A549 (cell line): ENCODE measurements at regions not wholly inside any gene's neighbourhood (a gene's known extent, or its start where the extent isn't known, plus 50 kb on each side); places are given as distances from the start of the nearest gene placed in this dataset.

Source experiments
- ATAC-seq, 2 experiments: fragments of 200-7000 bp in 1 of 2; fragments of >200 bp in 1 of 2; cut with Nextera tagmentation in 1 of 2; cut with Tn5 transposase in 1 of 2; 3 replicates each; pipeline versions ENCODE4 v1.8.0 to v1.9.1; 2018 to 2020; ENCODE audit warnings: mild to moderate bottlenecking in 1 of 2, moderate library complexity in 1 of 2
- CTCF ChIA-PET: fragments of 300-600 bp; sonication (Branson Sonifier 250); formaldehyde crosslinking; extraction: SDS; loops from one replicate; lab custom pipeline; 2021; ENCODE audit warnings: antibody characterized with exemption, inconsistent platforms; lab: Yijun Ruan, JAX
- POLR2A ChIA-PET: fragments of 350-600 bp; formaldehyde crosslinking; extraction: SDS; loops from one replicate; lab custom pipeline; 2021; ENCODE audit warnings: antibody characterized with exemption, inconsistent platforms; lab: Yijun Ruan, JAX
- DNase-seq, 2 experiments: peaks; one replicate each; pipeline versions ENCODE4 v3.0.0 to v3.0.0-alpha.2; 2011 to 2016; ENCODE audit warnings: low read depth in 1 of 2, low spot score in 1 of 2
- FAIRE-seq: peaks from 2 replicates; lab custom pipeline; 2011; peaks lifted over from hg19 to GRCh38; lab: Jason Lieb, UNC
- H3K27ac ChIP-seq, 2 experiments: fragments of >200 bp; sonication (Bioruptor Twin); formaldehyde crosslinking; 3 replicates each; pipeline ENCODE4 v1.5.1; 2016 to 2017
- H3K4me1 ChIP-seq: fragments of >200 bp; sonication (Bioruptor Twin); formaldehyde crosslinking; 3 replicates; pipeline ENCODE4 v1.6.1; 2016
- H3K4me2 ChIP-seq: fragments of >200 bp; sonication (Bioruptor Twin); formaldehyde crosslinking; 3 replicates; pipeline ENCODE4 v1.6.1; 2016
- H3K4me3 ChIP-seq: fragments of >200 bp; sonication (Bioruptor Twin); formaldehyde crosslinking; 3 replicates; pipeline ENCODE4 v1.5.1; 2016
- H3K9me3 ChIP-seq: fragments of >200 bp; sonication (Bioruptor Twin); formaldehyde crosslinking; 3 replicates; pipeline ENCODE4 v1.6.1; 2016
- CBX8 ChIP-seq: fragments of 200-600 bp; sonication (generic); IDR thresholded peaks from 2 replicates; pipeline ENCODE4 v1.6.1; 2016
- CHD4 ChIP-seq: fragments of 200-600 bp; sonication (generic); IDR thresholded peaks from 2 replicates; pipeline ENCODE4 v1.6.1; 2016; ENCODE audit warnings: antibody characterized with exemption, mild to moderate bottlenecking, borderline replicate concordance
- EHF ChIP-seq: fragments of 250-450 bp; sonication (Bioruptor Pico); IDR thresholded peaks from 2 replicates; pipeline ENCODE4 v1.5.0; 2020; ENCODE audit warnings: mild to moderate bottlenecking
- EP300 ChIP-seq, 2 experiments: fragments of >200 bp; sonication (Bioruptor Twin); formaldehyde crosslinking; IDR thresholded peaks; 2 replicates in 1 of 2; 3 replicates in 1 of 2; pipeline ENCODE4 v1.6.1; 2016 to 2017
- FOSL2 ChIP-seq, 2 experiments: fragments of 450-650 bp in 1 of 2; fragments of >200 bp in 1 of 2; sonication (Bioruptor Twin) in 1 of 2; formaldehyde crosslinking; IDR thresholded peaks; 2 replicates each; pipeline versions ENCODE4 v1.5.0 to v1.6.1; 2016 to 2020; ENCODE audit warnings: mild to moderate bottlenecking in 1 of 2, moderate library complexity in 1 of 2
- FOXS1 ChIP-seq: fragments of 250-450 bp; sonication (Bioruptor Pico); IDR thresholded peaks from 2 replicates; pipeline ENCODE4 v1.5.0; 2020; ENCODE audit warnings: mild to moderate bottlenecking, moderate library complexity
- GATA3 ChIP-seq: IDR thresholded peaks from 2 replicates; pipeline ENCODE4 v1.6.1; 2012; ENCODE audit warnings: borderline replicate concordance
- HEYL ChIP-seq: fragments of 250-450 bp; sonication (Bioruptor Pico); IDR thresholded peaks from 2 replicates; pipeline ENCODE4 v1.8.0; 2021; ENCODE audit warnings: mild to moderate bottlenecking, moderate library complexity
- HOXA7 ChIP-seq: fragments of 250-450 bp; sonication (Bioruptor Pico); IDR thresholded peaks from 2 replicates; pipeline ENCODE4 v1.5.0; 2020; ENCODE audit warnings: mild to moderate bottlenecking, moderate library complexity
- HOXB13 ChIP-seq: fragments of 250-450 bp; sonication (Bioruptor Pico); IDR thresholded peaks from 2 replicates; pipeline ENCODE4 v1.5.0; 2020; ENCODE audit warnings: low read depth, mild to moderate bottlenecking, moderate library complexity
- HOXB5 ChIP-seq: fragments of 250-450 bp; sonication (Bioruptor Pico); IDR thresholded peaks from 2 replicates; pipeline ENCODE4 v1.5.0; 2020; ENCODE audit warnings: mild to moderate bottlenecking, moderate library complexity
- JUN ChIP-seq, 2 experiments: fragments of >200 bp; sonication (Bioruptor Twin); formaldehyde crosslinking; IDR thresholded peaks; 2 replicates in 1 of 2; 3 replicates in 1 of 2; pipeline ENCODE4 v1.6.1; 2016 to 2017
- JUNB ChIP-seq: fragments of >200 bp; sonication (Bioruptor Twin); formaldehyde crosslinking; IDR thresholded peaks from 2 replicates; pipeline ENCODE4 v1.6.1; 2016
- KDM5A ChIP-seq: fragments of 200-600 bp; sonication (generic); IDR thresholded peaks from 2 replicates; pipeline ENCODE4 v1.6.1; 2016; ENCODE audit warnings: antibody characterized with exemption, mild to moderate bottlenecking
- MAFK ChIP-seq: fragments of 450-650 bp; IDR thresholded peaks from 2 replicates; pipeline ENCODE4 v1.6.1; 2014; ENCODE audit not compliant: partially characterized antibody
- MAZ ChIP-seq: fragments of 150-350 bp; IDR thresholded peaks from 2 replicates; pipeline ENCODE4 v1.6.1; 2014; ENCODE audit warnings: antibody characterized with exemption, low read depth, low read length, borderline replicate concordance
- NFE2L2 ChIP-seq: fragments of 150-350 bp; conservative IDR thresholded peaks from 2 replicates; pipeline ENCODE4 v1.6.1; 2014; ENCODE audit warnings: low read length
- NPAS2 ChIP-seq: fragments of 250-450 bp; sonication (Bioruptor Pico); IDR thresholded peaks from 2 replicates; pipeline ENCODE4 v1.8.0; 2022; ENCODE audit warnings: mild to moderate bottlenecking, moderate library complexity, borderline replicate concordance
- NR3C1 ChIP-seq: fragments of >200 bp; sonication (Bioruptor Twin); formaldehyde crosslinking; IDR thresholded peaks from 3 replicates; pipeline ENCODE4 v1.6.1; 2017
- POLR2A ChIP-seq: IDR thresholded peaks from 2 replicates; pipeline ENCODE4 v1.6.1; 2012; ENCODE audit warnings: mild to moderate bottlenecking, low read length
- POLR2AphosphoS2 ChIP-seq: conservative IDR thresholded peaks from 2 replicates; pipeline ENCODE4 v1.6.1; 2012; ENCODE audit warnings: low read length, improper control_type of control experiment, inconsistent platforms
- RAD21 ChIP-seq, 2 experiments: fragments of >200 bp in 1 of 2; sonication (Bioruptor Twin) in 1 of 2; formaldehyde crosslinking in 1 of 2; IDR thresholded peaks in 1 of 2; conservative IDR thresholded peaks in 1 of 2; 2 replicates in 1 of 2; 3 replicates in 1 of 2; pipeline ENCODE4 v1.6.1; 2012 to 2018; ENCODE audit warnings: inconsistent platforms in 1 of 2
- RFX5 ChIP-seq: fragments of 450-650 bp; IDR thresholded peaks from 2 replicates; pipeline ENCODE4 v1.7.1; 2014; ENCODE audit warnings: antibody characterized with exemption, mild to moderate bottlenecking, moderate library complexity
- SREBF2 ChIP-seq: fragments of 450-650 bp; IDR thresholded peaks from 2 replicates; pipeline ENCODE4 v1.6.1; 2014; ENCODE audit warnings: mild to moderate bottlenecking, moderate library complexity
- TP53 ChIP-seq: fragments of 250-450 bp; sonication (Bioruptor Pico); IDR thresholded peaks from 2 replicates; pipeline ENCODE4 v1.5.0; 2021; ENCODE audit warnings: mild to moderate bottlenecking, moderate library complexity
- ZC3H11A ChIP-seq: fragments of 450-650 bp; IDR thresholded peaks from 2 replicates; pipeline ENCODE4 v1.6.1; 2014; ENCODE audit warnings: antibody characterized with exemption, mild to moderate bottlenecking
- ZFP36 ChIP-seq: fragments of 450-650 bp; IDR thresholded peaks from 2 replicates; pipeline ENCODE4 v1.6.1; 2014; ENCODE audit warnings: borderline replicate concordance; ENCODE audit not compliant: partially characterized antibody
- ZNF302 ChIP-seq: fragments of 250-450 bp; sonication (Bioruptor Pico); IDR thresholded peaks from 2 replicates; pipeline ENCODE4 v1.9.0; 2021; ENCODE audit warnings: inconsistent platforms, mild to moderate bottlenecking, moderate library complexity
- WGBS: methylation state at CpG from one replicate; pipeline ENCODE4 v1.1.6; 2017; ENCODE audit errors: missing lambda C conversion rate; 5-methylcytosine and 5-hydroxymethylcytosine counted together
- TF ChIP-seq, protein P1 (sequence below): fragments of 250-450 bp; sonication (Bioruptor Pico); IDR thresholded peaks from 2 replicates; pipeline ENCODE4 v1.5.0; 2021; ENCODE audit warnings: mild to moderate bottlenecking, moderate library complexity, borderline replicate concordance
- TF ChIP-seq, protein P2 (sequence below): IDR thresholded peaks from 2 replicates; pipeline ENCODE4 v1.6.1; 2012
- TF ChIP-seq, protein P3 (sequence below): IDR thresholded peaks from 2 replicates; pipeline ENCODE4 v1.6.1; 2012
- TF ChIP-seq, protein P4 (sequence below): IDR thresholded peaks from 2 replicates; pipeline ENCODE4 v1.6.1; 2012; ENCODE audit warnings: low read depth, borderline replicate concordance
- TF ChIP-seq, protein P5 (sequence below): fragments of >200 bp; sonication (Bioruptor Twin); formaldehyde crosslinking; IDR thresholded peaks from 2 replicates; pipeline ENCODE4 v1.6.1; 2016
- TF ChIP-seq, protein P6 (sequence below): fragments of 150-350 bp; IDR thresholded peaks from 2 replicates; pipeline ENCODE4 v1.6.1; 2014; ENCODE audit warnings: low read depth, mild to moderate bottlenecking, low read length

DNA sequence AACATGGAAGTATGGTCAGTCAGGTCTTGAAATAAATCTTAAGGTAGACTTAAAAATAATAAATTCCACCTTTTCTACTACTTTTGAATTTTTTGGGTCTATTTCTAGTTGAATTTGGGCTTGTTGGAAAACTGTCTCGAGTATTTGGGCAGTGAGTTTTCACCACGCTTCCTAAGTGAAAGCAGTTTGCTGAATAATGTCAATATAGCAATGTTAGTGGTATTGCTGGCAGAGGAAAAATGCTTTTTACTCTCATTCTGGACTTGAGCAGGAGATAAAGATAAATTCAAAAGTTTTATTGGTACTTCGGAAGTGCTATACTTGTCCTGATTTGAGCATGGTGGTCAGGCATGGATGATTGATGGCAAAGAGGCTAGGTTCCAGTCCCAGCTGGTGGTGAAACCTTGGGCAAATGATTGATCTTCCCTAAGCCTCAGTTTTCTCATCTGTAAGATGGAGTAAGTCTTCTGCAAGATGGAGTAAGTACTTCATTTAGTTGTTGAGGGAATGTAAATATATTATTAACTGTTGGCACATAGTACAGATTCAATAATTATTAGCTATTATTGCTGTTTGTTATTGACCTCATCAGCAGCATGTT, 503.5 kb upstream of the ZEB2 start (continued):
- peak; percentile 96 for TF ChIP-seq CHD4

DNA sequence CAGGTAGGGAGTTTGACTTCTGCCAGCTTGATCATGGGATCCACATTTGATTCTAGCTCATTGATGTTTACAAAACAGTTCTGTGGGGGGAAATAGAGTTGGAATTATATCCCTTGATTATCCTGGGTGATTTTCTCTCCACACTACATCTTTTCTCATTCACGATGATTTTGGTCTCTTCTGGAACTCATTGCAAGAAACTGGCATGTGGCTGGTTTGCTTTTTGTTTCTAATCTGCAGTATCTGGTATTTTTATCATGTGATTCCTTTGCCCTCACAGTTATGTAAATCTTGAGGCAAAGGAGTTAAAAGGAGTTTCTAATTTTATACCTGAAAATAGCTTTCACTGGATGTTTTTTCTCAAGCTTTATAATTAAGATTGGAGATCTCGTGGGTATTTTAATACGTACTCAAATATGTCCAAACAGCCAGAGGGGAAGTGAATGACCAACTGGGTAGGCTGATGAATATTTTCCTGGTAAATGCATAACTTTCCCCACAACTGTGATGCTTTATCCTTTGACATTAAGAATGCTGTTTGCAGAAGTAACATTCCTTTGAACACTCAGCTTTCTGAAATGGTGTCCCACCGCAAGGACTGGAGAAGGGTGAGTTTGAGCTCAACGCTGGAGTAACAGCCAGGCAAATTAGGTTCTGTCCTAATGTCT, 502.9 kb upstream of the ZEB2 start:
- CTCF ChIA-PET = interaction anchor here (0.7 to 1.3 kb wide), 3 partner anchors 14 to 1636 kb away, joined by 3 to 5 read pairs (median 3); no protein-coding TSS in a partner anchor
- Histone ChIP-seq H3K4me1 (peaks cover 67% of the 10 kb centered on the region), H3K4me3 (peak overlapping the region; percentile 34), H3K27ac (peak overlapping the region; percentile 75 to 91), H3K9me3 (no peaks in the 10 kb centered on the region), H3K4me2 (peak overlapping the region; percentile 90)
- FAIRE-seq (peak; percentile 32), ATAC-seq (peak; percentile 48 to 74; a peak in 5 of 6 replicates), DNase-seq (peak; percentile 32 to 83)
- 3% methylated on average over 5 of the region's 5 CpGs for WGBS
- POLR2A ChIA-PET = interaction anchor here (1.4 kb wide), 1 partner anchor 80 kb away, joined by 6 read pairs; no protein-coding TSS in a partner anchor
- TF ChIP-seq, protein P1, sequence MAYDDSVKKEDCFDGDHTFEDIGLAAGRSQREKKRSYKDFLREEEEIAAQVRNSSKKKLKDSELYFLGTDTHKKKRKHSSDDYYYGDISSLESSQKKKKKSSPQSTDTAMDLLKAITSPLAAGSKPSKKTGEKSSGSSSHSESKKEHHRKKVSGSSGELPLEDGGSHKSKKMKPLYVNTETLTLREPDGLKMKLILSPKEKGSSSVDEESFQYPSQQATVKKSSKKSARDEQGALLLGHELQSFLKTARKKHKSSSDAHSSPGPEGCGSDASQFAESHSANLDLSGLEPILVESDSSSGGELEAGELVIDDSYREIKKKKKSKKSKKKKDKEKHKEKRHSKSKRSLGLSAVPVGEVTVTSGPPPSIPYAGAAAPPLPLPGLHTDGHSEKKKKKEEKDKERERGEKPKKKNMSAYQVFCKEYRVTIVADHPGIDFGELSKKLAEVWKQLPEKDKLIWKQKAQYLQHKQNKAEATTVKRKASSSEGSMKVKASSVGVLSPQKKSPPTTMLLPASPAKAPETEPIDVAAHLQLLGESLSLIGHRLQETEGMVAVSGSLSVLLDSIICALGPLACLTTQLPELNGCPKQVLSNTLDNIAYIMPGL (CRISPR knock-in tag) = no peak
- TF ChIP-seq, protein P2, sequence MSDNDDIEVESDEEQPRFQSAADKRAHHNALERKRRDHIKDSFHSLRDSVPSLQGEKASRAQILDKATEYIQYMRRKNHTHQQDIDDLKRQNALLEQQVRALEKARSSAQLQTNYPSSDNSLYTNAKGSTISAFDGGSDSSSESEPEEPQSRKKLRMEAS = peak; percentile 62; the same call in 1 of the 2 replicates
- TF ChIP-seq MAFK = no peak
- no peak for TF ChIP-seq POLR2A
- no peak for TF ChIP-seq CBX8
- TF ChIP-seq ZFP36 = no peak
- TF ChIP-seq, protein P3, sequence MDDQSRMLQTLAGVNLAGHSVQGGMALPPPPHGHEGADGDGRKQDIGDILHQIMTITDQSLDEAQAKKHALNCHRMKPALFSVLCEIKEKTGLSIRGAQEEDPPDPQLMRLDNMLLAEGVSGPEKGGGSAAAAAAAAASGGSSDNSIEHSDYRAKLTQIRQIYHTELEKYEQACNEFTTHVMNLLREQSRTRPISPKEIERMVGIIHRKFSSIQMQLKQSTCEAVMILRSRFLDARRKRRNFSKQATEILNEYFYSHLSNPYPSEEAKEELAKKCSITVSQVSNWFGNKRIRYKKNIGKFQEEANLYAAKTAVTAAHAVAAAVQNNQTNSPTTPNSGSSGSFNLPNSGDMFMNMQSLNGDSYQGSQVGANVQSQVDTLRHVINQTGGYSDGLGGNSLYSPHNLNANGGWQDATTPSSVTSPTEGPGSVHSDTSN = no peak
- TF ChIP-seq, protein P4, sequence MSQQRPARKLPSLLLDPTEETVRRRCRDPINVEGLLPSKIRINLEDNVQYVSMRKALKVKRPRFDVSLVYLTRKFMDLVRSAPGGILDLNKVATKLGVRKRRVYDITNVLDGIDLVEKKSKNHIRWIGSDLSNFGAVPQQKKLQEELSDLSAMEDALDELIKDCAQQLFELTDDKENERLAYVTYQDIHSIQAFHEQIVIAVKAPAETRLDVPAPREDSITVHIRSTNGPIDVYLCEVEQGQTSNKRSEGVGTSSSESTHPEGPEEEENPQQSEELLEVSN = no peak; the same call in 1 of the 2 replicates
- TF ChIP-seq RAD21 (conservative IDR thresholded peaks at IDR 0.05 in 1 of 2, IDR thresholded peaks at IDR 0.05 in 1 of 2) = no peak; a peak in 2 of 5 replicates
- TF ChIP-seq EHF = no peak
- TF ChIP-seq NPAS2 = no peak
- TF ChIP-seq ZC3H11A = no peak
- no peak for TF ChIP-seq NR3C1
- 0 out of 2 replicates have a peak, but pooled peaks have one; percentile 10 for TF ChIP-seq HOXB13
- TF ChIP-seq, protein P5, sequence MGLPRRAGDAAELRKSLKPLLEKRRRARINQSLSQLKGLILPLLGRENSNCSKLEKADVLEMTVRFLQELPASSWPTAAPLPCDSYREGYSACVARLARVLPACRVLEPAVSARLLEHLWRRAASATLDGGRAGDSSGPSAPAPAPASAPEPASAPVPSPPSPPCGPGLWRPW = no peak
- TF ChIP-seq SREBF2 = no peak
- no peak for TF ChIP-seq HEYL (CRISPR knock-in tag)
- peak in 1 of 2 experiments; percentile 47; a peak in 2 of 5 replicates for TF ChIP-seq JUN (IDR thresholded peaks at IDR 0.05)
- no peak for TF ChIP-seq FOSL2 (IDR thresholded peaks at IDR 0.05)
- peak; percentile 77 for TF ChIP-seq FOSL2 (CRISPR knock-in tag; IDR thresholded peaks at IDR 0.05)
- no peak for TF ChIP-seq FOXS1 (CRISPR knock-in tag)
- TF ChIP-seq, protein P6, sequence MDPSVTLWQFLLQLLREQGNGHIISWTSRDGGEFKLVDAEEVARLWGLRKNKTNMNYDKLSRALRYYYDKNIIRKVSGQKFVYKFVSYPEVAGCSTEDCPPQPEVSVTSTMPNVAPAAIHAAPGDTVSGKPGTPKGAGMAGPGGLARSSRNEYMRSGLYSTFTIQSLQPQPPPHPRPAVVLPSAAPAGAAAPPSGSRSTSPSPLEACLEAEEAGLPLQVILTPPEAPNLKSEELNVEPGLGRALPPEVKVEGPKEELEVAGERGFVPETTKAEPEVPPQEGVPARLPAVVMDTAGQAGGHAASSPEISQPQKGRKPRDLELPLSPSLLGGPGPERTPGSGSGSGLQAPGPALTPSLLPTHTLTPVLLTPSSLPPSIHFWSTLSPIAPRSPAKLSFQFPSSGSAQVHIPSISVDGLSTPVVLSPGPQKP = no peak
- no peak for TF ChIP-seq KDM5A
- no peak for TF ChIP-seq TP53 (CRISPR knock-in tag)
- TF ChIP-seq POLR2AphosphoS2 = no peak
- no peak for TF ChIP-seq HOXB5 (CRISPR knock-in tag)
- TF ChIP-seq ZNF302 (CRISPR knock-in tag) = no peak
- TF ChIP-seq RFX5 = no peak
- no peak for TF ChIP-seq NFE2L2
- TF ChIP-seq EP300 (IDR thresholded peaks at IDR 0.05) = peak; percentile 32 to 59; a peak in 2 of 5 replicates
- TF ChIP-seq HOXA7 (CRISPR knock-in tag) = no peak
- TF ChIP-seq JUNB = 0 out of 2 replicates have a peak, but pooled peaks have one; percentile 47
- TF ChIP-seq GATA3 = peak; percentile 81; the same call in 1 of the 2 replicates
- no peak for TF ChIP-seq MAZ
